A673 (cell line): ENCODE measurements at regions not wholly inside any gene's neighbourhood (a gene's known extent, or its start where the extent isn't known, plus 50 kb on each side); places are given as distances from the start of the nearest gene placed in this dataset.

Experiments used
- CTCF ChIP-seq: fragments of 300-800, 200-600 bp; sonication (generic); conservative IDR thresholded peaks from 2 replicates; pipeline ENCODE4 v1.5.1; 2017; ENCODE audit warnings: low read depth, mild to moderate bottlenecking, antibody characterized with exemption, low read length, moderate library complexity, mixed read lengths
- EZH2 ChIP-seq: fragments of 200-600 bp; sonication (generic); IDR thresholded peaks from 2 replicates; pipeline ENCODE4 v1.6.1; 2017; ENCODE audit warnings: borderline replicate concordance, low read depth, mild to moderate bottlenecking, mixed read lengths, antibody characterized with exemption, low read length; ENCODE audit not compliant: poor library complexity, severe bottlenecking

GRCh38 chr10:55519264-55519663 is 718.2 kb upstream of the PCDH15 start:
- no peak for TF ChIP-seq CTCF
- no peak for TF ChIP-seq EZH2
